ENCODE measurements at regions not wholly inside any gene's neighbourhood (a gene's known extent, or its start where the extent isn't known, plus 50 kb on each side); places are given as distances from the start of the nearest gene placed in this dataset.

DNA sequence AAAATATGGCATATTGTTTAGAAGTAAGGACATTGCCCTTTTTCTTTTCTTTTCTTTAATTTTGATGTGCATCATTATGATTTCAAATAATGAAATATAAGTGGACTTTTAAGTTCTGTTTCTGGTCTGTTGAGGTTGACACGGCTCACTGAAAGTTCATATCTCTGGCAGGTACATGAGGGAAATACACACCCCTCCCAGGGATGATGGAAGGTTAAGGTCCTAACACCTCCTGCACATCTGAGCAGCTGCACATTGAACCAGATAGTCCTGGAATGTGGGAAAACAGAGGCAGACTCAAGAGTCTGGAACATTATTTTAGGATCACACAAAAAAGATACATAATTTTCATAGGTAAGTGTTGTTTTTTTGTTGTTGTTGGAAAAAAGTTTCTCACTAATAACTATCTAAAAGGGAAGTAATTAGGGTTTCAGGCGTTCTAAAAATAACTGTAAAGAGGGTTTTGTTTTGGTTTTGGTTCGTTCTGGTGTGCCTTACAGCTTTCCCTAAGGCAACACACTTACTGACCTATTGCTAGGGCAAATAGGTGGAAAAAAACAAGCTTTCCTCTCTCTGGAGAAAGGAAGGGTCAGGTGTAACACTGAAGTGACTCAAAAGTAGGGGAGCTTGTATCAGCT lies 201.2 kb upstream of the PRKCQ start:
- Mint-ChIP-seq H3K9me3 (no peaks in the 10 kb centered on the region), H3K27me3 (peaks cover 37 to 39% of the 10 kb centered on the region in 2 donors), H3K4me1 (peaks cover 0 to 1% (median 0%) of the 10 kb centered on the region in 3 donors), H3K27ac (no peak overlapping the region), H3K4me3 (no peak overlapping the region), H3K36me3 (no peaks in the 10 kb centered on the region)
- Histone ChIP-seq H3K4me1 (ENCODE audit: control insufficient read depth in 1 of 2, extremely low read depth in 1 of 2, insufficient read depth in 2 of 2, low read length in 2 of 2) (no peaks in the 10 kb centered on the region), H3K36me3 (ENCODE audit: control insufficient read depth in 2 of 2, extremely low read depth in 1 of 2, insufficient read depth in 1 of 2, low read length in 1 of 2) (no peaks in the 10 kb centered on the region), H3K27me3 (replicated peaks in 1 of 2; ENCODE audit: control insufficient read depth in 2 of 2, extremely low read depth in 1 of 2, insufficient read depth in 2 of 2, low read length in 1 of 2) (peaks cover 0 to 14% of the 10 kb centered on the region in 2 experiments), H3K9me3 (no peaks in the 10 kb centered on the region), H3K27ac (ENCODE audit: low read length) (no peak overlapping the region), H3K4me3 (ENCODE audit: control insufficient read depth in 1 of 2, extremely low read depth in 1 of 2, low read length in 1 of 2) (no peak overlapping the region)
- no peak for DNase-seq
- no CpG with 5 or more reads among the region's 3 CpGs for WGBS (ENCODE audit: insufficient coverage)
- ChIA-PET CTCF (no interaction called here), POLR2A (no interaction called here)
- no peak for ATAC-seq (replicated peaks in 1 of 4)

- Mint-ChIP-seq H3K27me3 (peaks cover 47% of the 10 kb centered on the region in 2 donors), H3K4me3 (no peak overlapping the region)
Measured at GRCh38 chr10:6780008-6780677, 200.1 kb upstream of the PRKCQ start.

GRCh38 chr10:6778992-6779701 lies 199.1 kb upstream of the PRKCQ start:
- no peak for ATAC-seq (replicated peaks in 1 of 4)

More at GRCh38 chr10:6780008-6780677, 200.1 kb upstream of the PRKCQ start:
- no peaks in the 10 kb centered on the region for H3K4me1 ChIP-seq (ENCODE audit: control insufficient read depth in 1 of 2, extremely low read depth in 1 of 2, insufficient read depth in 2 of 2, low read length in 2 of 2)
- no peak overlapping the region for H3K4me3 ChIP-seq (ENCODE audit: control insufficient read depth in 1 of 2, extremely low read depth in 1 of 2, low read length in 1 of 2)
- no peak overlapping the region for H3K27ac ChIP-seq (ENCODE audit: low read length)
- ATAC-seq (replicated peaks in 1 of 4) = no peak
- no peaks in the 10 kb centered on the region for H3K36me3 ChIP-seq (ENCODE audit: control insufficient read depth in 2 of 2, extremely low read depth in 1 of 2, insufficient read depth in 1 of 2, low read length in 1 of 2)
- H3K9me3 ChIP-seq = no peaks in the 10 kb centered on the region
- H3K27me3 ChIP-seq (replicated peaks in 1 of 2; ENCODE audit: control insufficient read depth in 2 of 2, extremely low read depth in 1 of 2, insufficient read depth in 2 of 2, low read length in 1 of 2) = peaks cover 0 to 9% of the 10 kb centered on the region in 2 experiments
- ChIA-PET POLR2A (no interaction called here), CTCF (no interaction called here)
- H3K4me1 Mint-ChIP-seq = peaks cover 0 to 1% (median 0%) of the 10 kb centered on the region in 3 donors
- H3K27ac Mint-ChIP-seq = no peak overlapping the region
- H3K36me3 Mint-ChIP-seq = no peaks in the 10 kb centered on the region
- DNase-seq = no peak
- WGBS (ENCODE audit: insufficient coverage) = no CpG with 5 or more reads among the region's 5 CpGs
- no peaks in the 10 kb centered on the region for H3K9me3 Mint-ChIP-seq

DNA sequence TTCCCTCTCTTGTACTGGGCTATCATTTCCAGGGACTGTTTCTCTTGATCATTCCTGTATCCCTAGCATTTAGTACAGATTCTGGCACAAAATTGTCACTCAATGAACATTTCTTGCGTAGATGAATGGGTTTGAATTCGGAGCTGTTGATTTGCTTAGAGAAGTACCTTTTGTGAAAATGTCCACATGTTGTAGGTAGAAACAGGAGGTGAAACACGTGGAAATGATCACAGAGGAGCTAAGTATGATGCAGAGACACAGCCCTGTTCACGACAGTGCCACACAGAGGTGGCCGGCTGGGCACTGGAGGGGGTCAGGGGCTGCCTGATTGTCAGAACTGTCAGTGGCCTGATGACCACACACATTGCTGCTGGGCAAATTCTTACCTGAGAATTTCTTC lies 196.1 kb upstream of the PRKCQ start:
- no peak overlapping the region for H3K4me3 Mint-ChIP-seq
- H3K36me3 ChIP-seq (ENCODE audit: control insufficient read depth in 2 of 2, extremely low read depth in 1 of 2, insufficient read depth in 1 of 2, low read length in 1 of 2) = no peaks in the 10 kb centered on the region
- no peaks in the 10 kb centered on the region for H3K9me3 ChIP-seq
- peaks cover 41 to 46% of the 10 kb centered on the region in 2 donors for H3K27me3 Mint-ChIP-seq
- H3K27ac ChIP-seq (ENCODE audit: low read length) = no peak overlapping the region
- POLR2A ChIA-PET = no interaction called here
- H3K36me3 Mint-ChIP-seq = no peaks in the 10 kb centered on the region
- no peak overlapping the region for H3K4me3 ChIP-seq (ENCODE audit: control insufficient read depth in 1 of 2, extremely low read depth in 1 of 2, low read length in 1 of 2)
- H3K27ac Mint-ChIP-seq = no peak overlapping the region
- no peaks in the 10 kb centered on the region for H3K4me1 Mint-ChIP-seq
- no peak for DNase-seq
- peaks cover 0 to 6% (median 4%) of the 10 kb centered on the region in 3 donors for H3K9me3 Mint-ChIP-seq
- CTCF ChIA-PET = no interaction called here
- peaks cover 0 to 18% of the 10 kb centered on the region in 2 experiments for H3K27me3 ChIP-seq (replicated peaks in 1 of 2; ENCODE audit: control insufficient read depth in 2 of 2, extremely low read depth in 1 of 2, insufficient read depth in 2 of 2, low read length in 1 of 2)
- WGBS (ENCODE audit: insufficient coverage) = 76% methylated on average over 5 of the region's 5 CpGs
- no peaks in the 10 kb centered on the region for H3K4me1 ChIP-seq (ENCODE audit: control insufficient read depth in 1 of 2, extremely low read depth in 1 of 2, insufficient read depth in 2 of 2, low read length in 2 of 2)
- ATAC-seq (replicated peaks in 1 of 4) = no peak

More at GRCh38 chr10:6778992-6779701, 199.1 kb upstream of the PRKCQ start:
- Mint-ChIP-seq H3K4me1 (peaks cover 0 to 1% (median 0%) of the 10 kb centered on the region in 3 donors), H3K27ac (no peak overlapping the region), H3K9me3 (no peaks in the 10 kb centered on the region), H3K36me3 (no peaks in the 10 kb centered on the region), H3K27me3 (peaks cover 52 to 57% of the 10 kb centered on the region in 2 donors), H3K4me3 (no peak overlapping the region)
- DNase-seq = no peak
- Histone ChIP-seq H3K27me3 (replicated peaks in 1 of 2; ENCODE audit: control insufficient read depth in 2 of 2, extremely low read depth in 1 of 2, insufficient read depth in 2 of 2, low read length in 1 of 2) (peaks cover 0 to 6% of the 10 kb centered on the region in 2 experiments), H3K27ac (ENCODE audit: low read length) (no peak overlapping the region), H3K4me1 (ENCODE audit: control insufficient read depth in 1 of 2, extremely low read depth in 1 of 2, insufficient read depth in 2 of 2, low read length in 2 of 2) (no peaks in the 10 kb centered on the region), H3K36me3 (ENCODE audit: control insufficient read depth in 2 of 2, extremely low read depth in 1 of 2, insufficient read depth in 1 of 2, low read length in 1 of 2) (no peaks in the 10 kb centered on the region), H3K9me3 (no peaks in the 10 kb centered on the region), H3K4me3 (ENCODE audit: control insufficient read depth in 1 of 2, extremely low read depth in 1 of 2, low read length in 1 of 2) (no peak overlapping the region)
- POLR2A ChIA-PET = no interaction called here
- CTCF ChIA-PET = no interaction called here
- 64% methylated on average over 3 of the region's 4 CpGs for WGBS (ENCODE audit: insufficient coverage)

DNA sequence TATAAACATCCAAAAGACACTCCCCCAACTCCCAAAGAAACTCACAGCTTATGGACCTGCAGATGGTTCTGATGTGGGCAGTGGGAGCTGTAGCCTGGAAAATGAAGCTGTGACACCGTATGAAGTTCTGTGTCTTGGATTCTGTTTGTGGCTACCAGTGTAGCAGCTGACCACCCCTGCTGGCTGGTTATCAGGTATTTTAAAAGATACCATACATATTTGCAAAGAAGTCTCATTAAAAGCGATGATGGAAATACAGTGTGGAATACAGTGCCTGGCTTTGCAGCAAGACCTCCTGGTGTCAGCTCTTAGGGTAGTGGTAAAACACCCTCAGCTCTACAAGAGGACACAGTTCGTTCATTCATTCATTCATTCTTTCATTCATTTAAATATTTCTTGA lies 194.3 kb upstream of the PRKCQ start:
- no peak overlapping the region for H3K27ac Mint-ChIP-seq
- H3K4me3 Mint-ChIP-seq = no peak overlapping the region
- H3K27ac ChIP-seq (ENCODE audit: low read length) = no peak overlapping the region
- ChIA-PET POLR2A (no interaction called here), CTCF (no interaction called here)
- ATAC-seq (replicated peaks in 1 of 4) = no peak
- peaks cover 0 to 16% (median 13%) of the 10 kb centered on the region in 3 donors for H3K9me3 Mint-ChIP-seq
- no peaks in the 10 kb centered on the region for H3K9me3 ChIP-seq
- H3K4me1 Mint-ChIP-seq = no peaks in the 10 kb centered on the region
- H3K27me3 Mint-ChIP-seq = peaks cover 35 to 38% of the 10 kb centered on the region in 2 donors
- no peak overlapping the region for H3K4me3 ChIP-seq (ENCODE audit: control insufficient read depth in 1 of 2, extremely low read depth in 1 of 2, low read length in 1 of 2)
- no peak for DNase-seq
- WGBS (ENCODE audit: insufficient coverage) = no CpG with 5 or more reads among the region's 3 CpGs
- no peaks in the 10 kb centered on the region for H3K36me3 Mint-ChIP-seq
- no peaks in the 10 kb centered on the region for H3K4me1 ChIP-seq (ENCODE audit: control insufficient read depth in 1 of 2, extremely low read depth in 1 of 2, insufficient read depth in 2 of 2, low read length in 2 of 2)
- H3K27me3 ChIP-seq (replicated peaks in 1 of 2; ENCODE audit: control insufficient read depth in 2 of 2, extremely low read depth in 1 of 2, insufficient read depth in 2 of 2, low read length in 1 of 2) = peaks cover 0 to 18% of the 10 kb centered on the region in 2 experiments
- H3K36me3 ChIP-seq (ENCODE audit: control insufficient read depth in 2 of 2, extremely low read depth in 1 of 2, insufficient read depth in 1 of 2, low read length in 1 of 2) = no peaks in the 10 kb centered on the region

- ChIA-PET CTCF (no interaction called here), POLR2A (no interaction called here)
- Mint-ChIP-seq H3K9me3 (peaks cover 0 to 16% (median 13%) of the 10 kb centered on the region in 3 donors), H3K27ac (no peak overlapping the region), H3K36me3 (no peaks in the 10 kb centered on the region), H3K4me3 (no peak overlapping the region), H3K27me3 (peaks cover 27 to 31% of the 10 kb centered on the region in 2 donors), H3K4me1 (no peaks in the 10 kb centered on the region)
- Histone ChIP-seq H3K36me3 (ENCODE audit: control insufficient read depth in 2 of 2, extremely low read depth in 1 of 2, insufficient read depth in 1 of 2, low read length in 1 of 2) (no peaks in the 10 kb centered on the region), H3K4me1 (ENCODE audit: control insufficient read depth in 1 of 2, extremely low read depth in 1 of 2, insufficient read depth in 2 of 2, low read length in 2 of 2) (no peaks in the 10 kb centered on the region), H3K9me3 (no peaks in the 10 kb centered on the region), H3K4me3 (ENCODE audit: control insufficient read depth in 1 of 2, extremely low read depth in 1 of 2, low read length in 1 of 2) (no peak overlapping the region), H3K27me3 (replicated peaks in 1 of 2; ENCODE audit: control insufficient read depth in 2 of 2, extremely low read depth in 1 of 2, insufficient read depth in 2 of 2, low read length in 1 of 2) (peaks cover 0 to 14% of the 10 kb centered on the region in 2 experiments), H3K27ac (ENCODE audit: low read length) (no peak overlapping the region)
- no peak for ATAC-seq (replicated peaks in 1 of 4)
- WGBS (ENCODE audit: insufficient coverage) = 100% methylated on average over 1 of the region's 3 CpGs
- DNase-seq = no peak
Measured at GRCh38 chr10:6771331-6771730, 191.3 kb upstream of the PRKCQ start.

Measured in T-cell (primary cell).